ENCODE measurements at regions not wholly inside any gene's neighbourhood (a gene's known extent, or its start where the extent isn't known, plus 50 kb on each side); places are given as distances from the start of the nearest gene placed in this dataset.

GRCh38 chr10:108822026-108822425, 1101.3 kb downstream of the XPNPEP1 start:
- H3K27ac Mint-ChIP-seq: no peak overlapping the region
- no peaks in the 10 kb centered on the region for H3K36me3 Mint-ChIP-seq
- peaks cover 10% of the 10 kb centered on the region for H3K9me3 Mint-ChIP-seq
- H3K4me3 Mint-ChIP-seq: no peak overlapping the region
- H3K4me1 Mint-ChIP-seq: no peaks in the 10 kb centered on the region
- H3K27me3 Mint-ChIP-seq: no peaks in the 10 kb centered on the region

- H3K4me3 Mint-ChIP-seq: no peak overlapping the region
- H3K27me3 Mint-ChIP-seq: no peaks in the 10 kb centered on the region
- no peaks in the 10 kb centered on the region for H3K36me3 Mint-ChIP-seq
- no peak overlapping the region for H3K27ac Mint-ChIP-seq
- H3K4me1 Mint-ChIP-seq: no peaks in the 10 kb centered on the region
- no peaks in the 10 kb centered on the region for H3K9me3 Mint-ChIP-seq
Observed at GRCh38 chr10:108819302-108819701, 1104.0 kb downstream of the XPNPEP1 start.

GRCh38 chr10:108817584-108817983, 1105.7 kb downstream of the XPNPEP1 start:
- no peaks in the 10 kb centered on the region for H3K9me3 Mint-ChIP-seq
- H3K4me3 Mint-ChIP-seq: no peak overlapping the region
- no peaks in the 10 kb centered on the region for H3K4me1 Mint-ChIP-seq
- no peaks in the 10 kb centered on the region for H3K36me3 Mint-ChIP-seq
- H3K27me3 Mint-ChIP-seq: no peaks in the 10 kb centered on the region
- no peak overlapping the region for H3K27ac Mint-ChIP-seq

- Mint-ChIP-seq H3K4me1 (no peaks in the 10 kb centered on the region), H3K4me3 (no peak overlapping the region)
Observed at GRCh38 chr10:108817135-108817534, 1106.2 kb downstream of the XPNPEP1 start.

GRCh38 chr10:108812906-108813305, 1110.4 kb downstream of the XPNPEP1 start:
- no peak overlapping the region for H3K4me3 Mint-ChIP-seq
- H3K9me3 Mint-ChIP-seq: no peaks in the 10 kb centered on the region
- H3K36me3 Mint-ChIP-seq: no peaks in the 10 kb centered on the region
- no peaks in the 10 kb centered on the region for H3K4me1 Mint-ChIP-seq
- H3K27me3 Mint-ChIP-seq: no peaks in the 10 kb centered on the region
- no peak overlapping the region for H3K27ac Mint-ChIP-seq

More at GRCh38 chr10:108817135-108817534, 1106.2 kb downstream of the XPNPEP1 start:
- Mint-ChIP-seq H3K27ac (no peak overlapping the region), H3K27me3 (no peaks in the 10 kb centered on the region), H3K36me3 (no peaks in the 10 kb centered on the region), H3K9me3 (no peaks in the 10 kb centered on the region)

GRCh38 chr10:108812296-108812695, 1111.0 kb downstream of the XPNPEP1 start:
- Mint-ChIP-seq H3K36me3 (no peaks in the 10 kb centered on the region), H3K4me1 (no peaks in the 10 kb centered on the region), H3K27ac (no peak overlapping the region), H3K27me3 (no peaks in the 10 kb centered on the region), H3K9me3 (no peaks in the 10 kb centered on the region), H3K4me3 (no peak overlapping the region)

GRCh38 chr10:108808228-108808627, 1115.1 kb downstream of the XPNPEP1 start:
- H3K27ac Mint-ChIP-seq: no peak overlapping the region
- no peaks in the 10 kb centered on the region for H3K27me3 Mint-ChIP-seq
- no peak overlapping the region for H3K4me3 Mint-ChIP-seq
- H3K4me1 Mint-ChIP-seq: no peaks in the 10 kb centered on the region
- H3K36me3 Mint-ChIP-seq: no peaks in the 10 kb centered on the region
- no peaks in the 10 kb centered on the region for H3K9me3 Mint-ChIP-seq

GRCh38 chr10:108801775-108802517, 1121.4 kb downstream of the XPNPEP1 start:
- Mint-ChIP-seq H3K36me3 (no peaks in the 10 kb centered on the region), H3K4me1 (no peaks in the 10 kb centered on the region), H3K27ac (no peak overlapping the region), H3K9me3 (no peaks in the 10 kb centered on the region), H3K27me3 (no peaks in the 10 kb centered on the region), H3K4me3 (no peak overlapping the region)

- H3K27ac Mint-ChIP-seq: no peak overlapping the region
- no peaks in the 10 kb centered on the region for H3K4me1 Mint-ChIP-seq
- H3K27me3 Mint-ChIP-seq: no peaks in the 10 kb centered on the region
- no peaks in the 10 kb centered on the region for H3K36me3 Mint-ChIP-seq
- H3K9me3 Mint-ChIP-seq: no peaks in the 10 kb centered on the region
- H3K4me3 Mint-ChIP-seq: no peak overlapping the region
Observed at GRCh38 chr10:108801220-108801619, 1122.1 kb downstream of the XPNPEP1 start.

- no peak overlapping the region for H3K27ac Mint-ChIP-seq
Observed at GRCh38 chr10:108797573-108797972, 1125.7 kb downstream of the XPNPEP1 start.

GRCh38 chr10:108791794-108792474, 1131.4 kb downstream of the XPNPEP1 start:
- Mint-ChIP-seq H3K4me1 (no peaks in the 10 kb centered on the region), H3K27ac (no peak overlapping the region), H3K36me3 (no peaks in the 10 kb centered on the region), H3K9me3 (peaks cover 5% of the 10 kb centered on the region), H3K27me3 (no peaks in the 10 kb centered on the region), H3K4me3 (no peak overlapping the region)

More at GRCh38 chr10:108797573-108797972, 1125.7 kb downstream of the XPNPEP1 start:
- H3K36me3 Mint-ChIP-seq: no peaks in the 10 kb centered on the region
- no peaks in the 10 kb centered on the region for H3K27me3 Mint-ChIP-seq
- no peaks in the 10 kb centered on the region for H3K9me3 Mint-ChIP-seq
- no peaks in the 10 kb centered on the region for H3K4me1 Mint-ChIP-seq
- no peak overlapping the region for H3K4me3 Mint-ChIP-seq

GRCh38 chr10:108791030-108791429, 1132.3 kb downstream of the XPNPEP1 start:
- Mint-ChIP-seq H3K9me3 (peaks cover 5% of the 10 kb centered on the region), H3K36me3 (no peaks in the 10 kb centered on the region), H3K4me3 (no peak overlapping the region), H3K27me3 (no peaks in the 10 kb centered on the region), H3K4me1 (no peaks in the 10 kb centered on the region), H3K27ac (no peak overlapping the region)

GRCh38 chr10:108789919-108790318, 1133.4 kb downstream of the XPNPEP1 start:
- H3K4me3 Mint-ChIP-seq: no peak overlapping the region
- H3K36me3 Mint-ChIP-seq: no peaks in the 10 kb centered on the region
- no peak overlapping the region for H3K27ac Mint-ChIP-seq
- H3K27me3 Mint-ChIP-seq: no peaks in the 10 kb centered on the region
- no peaks in the 10 kb centered on the region for H3K4me1 Mint-ChIP-seq
- peaks cover 5% of the 10 kb centered on the region for H3K9me3 Mint-ChIP-seq

GRCh38 chr10:108789336-108789735, 1134.0 kb downstream of the XPNPEP1 start:
- Mint-ChIP-seq H3K36me3 (no peaks in the 10 kb centered on the region), H3K4me3 (no peak overlapping the region), H3K27ac (no peak overlapping the region), H3K27me3 (no peaks in the 10 kb centered on the region), H3K9me3 (peaks cover 5% of the 10 kb centered on the region), H3K4me1 (no peaks in the 10 kb centered on the region)

- Mint-ChIP-seq H3K27me3 (no peaks in the 10 kb centered on the region), H3K36me3 (no peaks in the 10 kb centered on the region), H3K4me3 (no peak overlapping the region), H3K9me3 (peaks cover 5% of the 10 kb centered on the region), H3K4me1 (no peaks in the 10 kb centered on the region), H3K27ac (no peak overlapping the region)
Observed at GRCh38 chr10:108788891-108789290, 1134.4 kb downstream of the XPNPEP1 start.

GRCh38 chr10:108787932-108788331, 1135.4 kb downstream of the XPNPEP1 start:
- no peaks in the 10 kb centered on the region for H3K36me3 Mint-ChIP-seq
- H3K4me1 Mint-ChIP-seq: no peaks in the 10 kb centered on the region
- no peaks in the 10 kb centered on the region for H3K27me3 Mint-ChIP-seq
- no peak overlapping the region for H3K27ac Mint-ChIP-seq
- no peak overlapping the region for H3K4me3 Mint-ChIP-seq
- peaks cover 5% of the 10 kb centered on the region for H3K9me3 Mint-ChIP-seq

Measured in activated naive CD4-positive, alpha-beta T cell treated with anti-CD3 and anti-CD28 coated beads, Interleukin-2, amount 50 U/mL, for 24 hours (primary cell).